Vagina (tissue), 2 donors: ENCODE measurements at regions not wholly inside any gene's neighbourhood (a gene's known extent, or its start where the extent isn't known, plus 50 kb on each side); places are given as distances from the start of the nearest gene placed in this dataset.
"Not testable (repeated sequence)": the region's sequence is repeated elsewhere in the genome, so short reads cannot be mapped to it uniquely, and the experiment has no call there.

Experiments used
- DNase-seq, 2 donors: peaks; one replicate each; pipeline ENCODE4 v3.0.0-alpha.2; 2017; ENCODE audit errors: extremely low spot score in 2 of 2
- H3K27ac ChIP-seq: fragments of 200-600 bp; sonication (generic); one replicate; pipeline ENCODE4 v1.5.1; 2019
- H3K27me3 ChIP-seq: fragments of 200-600 bp; sonication (generic); one replicate; pipeline ENCODE4 v1.5.1; 2019
- H3K36me3 ChIP-seq, 2 donors: fragments of 200-600 bp; sonication (generic); one replicate each; pipeline ENCODE4 v1.5.1; 2017 to 2019
- H3K4me1 ChIP-seq: fragments of 200-600 bp; sonication (generic); one replicate; pipeline ENCODE4 v1.5.1; 2019
- H3K4me3 ChIP-seq, 2 donors: fragments of 200-600 bp; sonication (generic); 1 replicate in 1 of 2; 2 replicates in 1 of 2; pipeline ENCODE4 v1.5.1; 2016 to 2019
- H3K9me3 ChIP-seq: fragments of 200-600 bp; sonication (generic); one replicate; pipeline ENCODE4 v1.5.1; 2019
- CTCF ChIP-seq, 3 experiments: fragments of 450-650 bp in 2 of 3; fragments of 200-600 bp in 1 of 3; sonication (generic) in 1 of 3; IDR thresholded peaks; one replicate each; pipeline ENCODE4 v1.5.1; 2017 to 2019; ENCODE audit warnings: antibody characterized with exemption in 3 of 3, mild to moderate bottlenecking in 2 of 3, moderate library complexity in 2 of 3
- POLR2A ChIP-seq, 2 donors: fragments of 450-650 bp; IDR thresholded peaks; one replicate each; pipeline ENCODE4 v1.6.1; 2017; ENCODE audit warnings: antibody characterized with exemption in 2 of 2, mild to moderate bottlenecking in 2 of 2, moderate library complexity in 2 of 2
- POLR2AphosphoS5 ChIP-seq, 2 donors: sonication (generic); formaldehyde crosslinking; IDR thresholded peaks; one replicate each; pipeline ENCODE4 v1.9.0; 2017; ENCODE audit warnings: antibody characterized with exemption in 2 of 2, mild to moderate bottlenecking in 2 of 2, low read depth in 1 of 2; ENCODE audit not compliant: insufficient read depth in 1 of 2
- intact Hi-C: fragments of 100-400 bp; cut with DNase I; formaldehyde crosslinking; loops from one replicate; pipeline ENCODE4 v1.15.1; 2023

DNA sequence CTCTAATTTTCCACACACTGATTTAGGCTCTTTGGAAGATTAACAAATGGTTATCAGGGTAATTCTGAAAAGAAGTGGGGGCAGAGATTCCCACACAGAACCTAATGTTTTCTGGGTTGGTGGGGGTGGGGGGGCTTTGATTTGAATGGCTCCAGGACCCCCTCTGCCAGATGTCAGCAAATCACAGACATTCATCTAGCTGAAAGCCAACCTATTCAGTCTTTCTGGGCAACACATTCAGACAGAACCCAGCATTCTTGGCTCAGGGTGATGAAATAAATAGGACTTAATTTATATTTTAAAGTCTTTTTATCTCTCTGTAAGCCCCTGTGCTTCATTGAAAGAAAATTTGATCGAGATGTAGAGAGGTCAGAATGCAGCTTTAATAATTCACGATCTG is 533.2 kb downstream of the XYLT1 start:
- no peaks in the 10 kb centered on the region for H3K36me3 ChIP-seq
- no peaks in the 10 kb centered on the region for H3K4me1 ChIP-seq
- no peak for DNase-seq
- no peak overlapping the region for H3K27ac ChIP-seq
- no peak for TF ChIP-seq POLR2A (IDR thresholded peaks at IDR 0.05)
- TF ChIP-seq CTCF (IDR thresholded peaks at IDR 0.05): no peak
- TF ChIP-seq POLR2AphosphoS5 (IDR thresholded peaks at IDR 0.05; ENCODE audit: insufficient read depth in 1 of 2, low read depth in 1 of 2): no peak
- intact Hi-C loops: no loop called here
- no peak overlapping the region for H3K4me3 ChIP-seq
- no peaks in the 10 kb centered on the region for H3K27me3 ChIP-seq
- H3K9me3 ChIP-seq: no peaks in the 10 kb centered on the region

- Histone ChIP-seq H3K27ac (no peak overlapping the region), H3K9me3 (no peaks in the 10 kb centered on the region), H3K36me3 (no peaks in the 10 kb centered on the region), H3K4me3 (no peak overlapping the region), H3K27me3 (no peaks in the 10 kb centered on the region), H3K4me1 (no peaks in the 10 kb centered on the region)
- no peak for TF ChIP-seq POLR2A (IDR thresholded peaks at IDR 0.05)
- TF ChIP-seq CTCF (IDR thresholded peaks at IDR 0.05): no peak
- TF ChIP-seq POLR2AphosphoS5 (IDR thresholded peaks at IDR 0.05; ENCODE audit: insufficient read depth in 1 of 2, low read depth in 1 of 2): no peak
- DNase-seq: no peak
- intact Hi-C loops: no loop called here
These were observed 532.8 kb downstream of the XYLT1 start for GRCh38 chr16:16938009-16938408.

DNA sequence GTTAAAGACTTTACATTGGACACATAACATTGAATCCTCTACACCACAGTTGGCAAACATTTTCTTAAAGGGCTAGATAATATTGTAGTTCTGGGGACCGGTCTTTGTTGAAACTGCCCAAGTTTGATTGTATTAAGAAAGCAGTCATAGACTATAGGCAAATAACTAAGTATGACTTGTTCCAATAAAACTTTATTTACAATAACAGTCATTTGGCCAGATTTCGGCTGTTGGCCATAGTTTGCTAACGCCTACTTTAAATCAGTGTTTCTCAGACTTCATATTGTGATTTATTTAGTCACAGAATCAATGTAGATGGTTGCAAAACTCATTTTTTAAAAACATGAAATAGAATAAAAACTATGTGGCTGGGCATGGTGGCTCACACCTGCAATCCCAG is 531.8 kb downstream of the XYLT1 start:
- H3K27me3 ChIP-seq: no peaks in the 10 kb centered on the region
- no peaks in the 10 kb centered on the region for H3K9me3 ChIP-seq
- intact Hi-C loops: no loop called here
- no peak overlapping the region for H3K27ac ChIP-seq
- H3K4me1 ChIP-seq: no peaks in the 10 kb centered on the region
- no peak for DNase-seq
- H3K4me3 ChIP-seq: no peak overlapping the region
- TF ChIP-seq POLR2AphosphoS5 (IDR thresholded peaks at IDR 0.05; ENCODE audit: insufficient read depth in 1 of 2, low read depth in 1 of 2) (no peak), CTCF (IDR thresholded peaks at IDR 0.05) (no peak)
- no peaks in the 10 kb centered on the region for H3K36me3 ChIP-seq

DNA sequence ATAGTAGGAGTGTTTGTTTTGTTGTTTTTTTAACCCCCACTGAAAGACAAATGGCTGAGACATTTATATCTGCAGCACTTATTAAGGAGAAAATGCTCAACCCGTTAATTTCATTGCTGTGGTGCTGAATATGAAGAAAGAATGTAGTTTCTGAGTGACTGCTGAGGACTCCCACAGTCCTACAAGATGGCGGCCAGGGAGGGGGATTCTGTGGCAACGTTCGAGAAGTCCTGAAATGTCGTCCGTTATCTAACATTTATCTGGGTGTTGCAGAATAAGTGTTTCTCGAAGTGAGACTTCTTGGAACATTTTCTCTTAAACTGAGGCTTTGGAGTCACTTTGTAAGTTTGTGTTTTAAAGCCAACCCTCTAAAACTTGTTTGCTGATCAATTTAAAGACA is 530.4 kb downstream of the XYLT1 start:
- no peak for DNase-seq
- Histone ChIP-seq H3K27me3 (no peaks in the 10 kb centered on the region), H3K4me1 (no peaks in the 10 kb centered on the region), H3K4me3 (no peak overlapping the region), H3K27ac (no peak overlapping the region), H3K36me3 (no peaks in the 10 kb centered on the region), H3K9me3 (no peaks in the 10 kb centered on the region)
- intact Hi-C loops: no loop called here
- no peak for TF ChIP-seq CTCF (IDR thresholded peaks at IDR 0.05)
- TF ChIP-seq POLR2A (IDR thresholded peaks at IDR 0.05): no peak
- no peak for TF ChIP-seq POLR2AphosphoS5 (IDR thresholded peaks at IDR 0.05; ENCODE audit: insufficient read depth in 1 of 2, low read depth in 1 of 2)

GRCh38 chr16:16942849-16943248 is 527.9 kb downstream of the XYLT1 start:
- H3K4me3 ChIP-seq, DNase-seq, intact Hi-C loops, H3K36me3 ChIP-seq, H3K27me3 ChIP-seq, H3K9me3 ChIP-seq, H3K27ac ChIP-seq, H3K4me1 ChIP-seq: not testable (repeated sequence)

DNA sequence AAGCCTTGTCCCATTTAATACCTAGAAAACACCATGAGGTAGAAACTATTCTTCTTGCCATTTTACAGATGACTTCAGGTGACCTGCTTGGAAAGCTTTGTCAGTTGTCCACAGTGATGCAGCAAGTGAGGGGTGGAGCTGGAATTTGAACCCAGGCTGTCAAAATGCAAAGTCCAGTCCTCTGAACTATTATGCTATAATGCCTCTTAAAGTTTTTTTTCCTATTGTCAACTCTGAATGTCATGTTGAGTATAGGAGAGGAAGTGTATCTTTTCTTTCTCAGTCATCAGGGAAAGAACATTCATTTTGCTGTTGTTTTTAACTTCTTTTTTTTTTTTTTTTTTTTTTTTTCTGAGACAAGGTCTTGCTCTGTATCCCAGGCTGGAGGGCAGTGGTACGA is 525.6 kb downstream of the XYLT1 start:
- TF ChIP-seq POLR2A (IDR thresholded peaks at IDR 0.05) (no peak), CTCF (IDR thresholded peaks at IDR 0.05) (no peak), POLR2AphosphoS5 (IDR thresholded peaks at IDR 0.05; ENCODE audit: insufficient read depth in 1 of 2, low read depth in 1 of 2) (no peak)
- intact Hi-C loops: no loop called here
- H3K27ac ChIP-seq: no peak overlapping the region
- no peak for DNase-seq
- no peaks in the 10 kb centered on the region for H3K9me3 ChIP-seq
- no peak overlapping the region for H3K4me3 ChIP-seq
- H3K36me3 ChIP-seq: no peaks in the 10 kb centered on the region
- H3K4me1 ChIP-seq: no peaks in the 10 kb centered on the region
- no peaks in the 10 kb centered on the region for H3K27me3 ChIP-seq
